Transverse colon (tissue), 4 donors: ENCODE measurements at regions not wholly inside any gene's neighbourhood (a gene's known extent, or its start where the extent isn't known, plus 50 kb on each side); places are given as distances from the start of the nearest gene placed in this dataset.

Experiments
- DNase-seq: peaks from one replicate; pipeline ENCODE4 v3.0.0-alpha.2; 2019
- H3K27ac ChIP-seq, 4 donors: fragments of 200-600 bp; sonication (generic); 2 replicates each; pipeline ENCODE4 v1.5.1; 2016 to 2018; ENCODE audit warnings: inconsistent platforms in 4 of 4
- H3K27me3 ChIP-seq: fragments of 200-600 bp; sonication (generic); 2 replicates; pipeline ENCODE4 v1.5.1; 2017; ENCODE audit warnings: inconsistent platforms
- H3K36me3 ChIP-seq, 4 donors: fragments of 200-600 bp; sonication (generic); 2 replicates each; pipeline ENCODE4 v1.5.1; 2017 to 2019; ENCODE audit warnings: inconsistent platforms in 4 of 4
- H3K4me1 ChIP-seq, 4 donors: fragments of 200-600 bp; sonication (generic); 2 replicates each; pipeline ENCODE4 v1.5.1; 2017 to 2020; ENCODE audit warnings: inconsistent platforms in 4 of 4
- H3K4me3 ChIP-seq, 4 donors: fragments of 200-600 bp; sonication (generic); 1 replicate in 1 of 4; 2 replicates in 3 of 4; pipeline versions ENCODE4 v1.5.1 to v1.6.1; 2017 to 2019; ENCODE audit warnings: inconsistent platforms in 4 of 4
- H3K9me3 ChIP-seq, 2 donors: fragments of 200-600 bp; sonication (generic); 2 replicates each; pipeline ENCODE4 v1.5.1; 2017 to 2019; ENCODE audit warnings: inconsistent platforms in 2 of 2
- CTCF ChIP-seq, 5 experiments: fragments of 200-600 bp in 3 of 5; fragments of 450-650 bp in 2 of 5; sonication (generic) in 3 of 5; IDR thresholded peaks; 1 replicate in 2 of 5; 2 replicates in 3 of 5; pipeline ENCODE4 v1.5.1; 2016 to 2017; ENCODE audit warnings: antibody characterized with exemption in 5 of 5, inconsistent platforms in 3 of 5, mild to moderate bottlenecking in 2 of 5, moderate library complexity in 1 of 5
- EP300 ChIP-seq: sonication (generic); formaldehyde crosslinking; IDR thresholded peaks from one replicate; pipeline ENCODE4 v1.6.1; 2017; ENCODE audit warnings: antibody characterized with exemption, low read depth
- POLR2A ChIP-seq: fragments of 450-650 bp; IDR thresholded peaks from one replicate; pipeline ENCODE4 v1.6.1; 2016; ENCODE audit warnings: antibody characterized with exemption, mild to moderate bottlenecking, moderate library complexity
- POLR2AphosphoS5 ChIP-seq, 3 donors: sonication (generic); formaldehyde crosslinking; IDR thresholded peaks; one replicate each; pipeline ENCODE4 v1.6.1; 2016; ENCODE audit warnings: antibody characterized with exemption in 3 of 3
- WGBS, 2 donors: methylation state at CpG; one replicate each; pipeline ENCODE4 v1.1.5; 2018; ENCODE audit warnings: low coverage in 1 of 2; 5-methylcytosine and 5-hydroxymethylcytosine counted together
- in situ Hi-C, 4 donors: fragments of 200-750 bp; cut with MboI; loops; one replicate each; pipeline versions ENCODE4 v1.15.0 to v1.15.1; 2017; ENCODE audit warnings: low sequenced_read_pairs in 3 of 4, low pct_ligation_motif_present in 1 of 4, low pct_unique_long_range_greater_than_20kb in 1 of 4
- intact Hi-C: fragments of 100-400 bp; cut with DNase I; formaldehyde crosslinking; loops from one replicate; pipeline ENCODE4 v1.15.1; 2023; ENCODE audit warnings: low total_unique reads

- H3K27ac ChIP-seq = peak overlapping the region in 1 of 4 donors; percentile 67
Observed at GRCh38 chr1:232695621-232696385, 65.9 kb upstream of the SIPA1L2 start.

GRCh38 chr1:232696466-232696865, 66.5 kb upstream of the SIPA1L2 start:
- Histone ChIP-seq H3K36me3 (no peaks in the 10 kb centered on the region), H3K27me3 (no peaks in the 10 kb centered on the region), H3K4me1 (peaks cover 0 to 23% (median under 1%) of the 10 kb centered on the region in 4 donors), H3K27ac (peak overlapping the region in 3 of 4 donors; percentile 60 to 74 (median 67)), H3K9me3 (no peaks in the 10 kb centered on the region), H3K4me3 (no peak overlapping the region)
- DNase-seq = no peak
- intact Hi-C loops (no loop called here), in situ Hi-C loops (no loop called here)
- WGBS, 2 donors = 80 to 89% methylated on average over 1 to 6 of the region's 6 CpGs
- TF ChIP-seq EP300 (no peak), CTCF (IDR thresholded peaks at IDR 0.05) (no peak), POLR2AphosphoS5 (IDR thresholded peaks at IDR 0.05) (no peak), POLR2A (no peak)

More at GRCh38 chr1:232695621-232696385, 65.9 kb upstream of the SIPA1L2 start:
- TF ChIP-seq CTCF (IDR thresholded peaks at IDR 0.05) = no peak
- TF ChIP-seq EP300 = no peak
- no peak for TF ChIP-seq POLR2A
- no peak for TF ChIP-seq POLR2AphosphoS5 (IDR thresholded peaks at IDR 0.05)
- Histone ChIP-seq H3K9me3 (no peaks in the 10 kb centered on the region), H3K27me3 (no peaks in the 10 kb centered on the region), H3K4me1 (peaks cover 0 to 29% (median 3%) of the 10 kb centered on the region in 4 donors), H3K36me3 (no peaks in the 10 kb centered on the region), H3K4me3 (no peak overlapping the region)
- intact Hi-C loops (no loop called here), in situ Hi-C loops (no loop called here)
- no peak for DNase-seq
- WGBS, 2 donors = 87 to 88% methylated on average over 2 to 5 of the region's 5 CpGs

DNA sequence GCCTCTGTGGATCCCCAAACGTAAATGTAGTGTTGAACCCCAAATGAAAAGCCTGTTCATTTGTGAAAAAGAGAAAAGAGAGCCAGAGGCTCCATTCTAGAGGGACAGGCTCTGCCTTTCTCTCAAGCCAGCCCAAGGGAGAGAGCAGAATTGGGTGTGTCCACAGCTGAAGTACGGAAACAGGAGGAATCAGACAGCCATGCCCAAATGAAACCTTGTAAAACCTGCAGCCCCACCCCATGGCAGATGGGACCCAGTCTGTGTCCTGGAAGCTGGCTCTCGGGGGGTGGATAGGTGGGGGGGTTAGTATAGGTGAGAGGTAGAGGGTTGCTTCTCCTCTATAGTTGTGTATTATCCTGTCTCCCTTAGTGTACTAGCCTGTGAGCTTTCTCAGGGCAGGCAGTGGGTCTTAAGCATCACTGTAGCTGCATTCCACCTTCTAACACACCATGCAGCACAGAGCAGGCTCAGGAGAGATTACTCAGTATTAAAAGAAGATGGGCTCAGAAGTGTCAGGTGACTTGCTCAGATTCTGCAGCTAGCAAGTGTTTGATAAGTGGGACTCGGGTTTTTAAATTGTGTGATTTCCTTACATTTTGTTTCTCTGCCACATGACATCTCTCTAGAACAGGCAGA, 67.4 kb upstream of the SIPA1L2 start:
- no peaks in the 10 kb centered on the region for H3K36me3 ChIP-seq
- no peaks in the 10 kb centered on the region for H3K27me3 ChIP-seq
- no peaks in the 10 kb centered on the region for H3K9me3 ChIP-seq
- DNase-seq = peak; percentile 60
- TF ChIP-seq POLR2A (no peak), EP300 (no peak), POLR2AphosphoS5 (IDR thresholded peaks at IDR 0.05) (no peak), CTCF (IDR thresholded peaks at IDR 0.05) (no peak)
- H3K27ac ChIP-seq = peak overlapping the region; percentile 48 to 74 (median 64)
- H3K4me3 ChIP-seq = no peak overlapping the region
- intact Hi-C loops = no loop called here
- in situ Hi-C loops = no loop called here
- peaks cover 0 to 20% (median 0%) of the 10 kb centered on the region in 4 donors for H3K4me1 ChIP-seq
- WGBS, 2 donors = 53 to 100% methylated on average over 1 to 4 of the region's 4 CpGs

DNA sequence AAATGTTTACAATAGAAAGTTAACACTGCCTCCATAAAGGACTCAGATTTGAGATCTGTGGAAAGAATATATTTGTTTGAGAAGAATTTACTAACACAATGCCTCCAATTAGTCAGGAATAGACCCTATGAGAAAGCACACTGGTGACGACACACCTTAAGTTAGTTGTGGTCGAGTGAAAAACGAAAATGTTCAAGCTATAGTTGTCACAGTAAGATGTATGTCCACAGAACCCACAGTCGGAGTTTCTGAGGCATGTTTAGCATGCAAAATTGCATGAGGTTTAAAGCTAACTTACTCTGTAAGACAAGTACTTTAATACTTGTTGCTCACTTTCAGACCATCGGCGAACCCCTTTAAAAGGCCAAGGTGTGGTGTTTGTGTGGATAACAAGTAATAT, 69.9 kb upstream of the SIPA1L2 start:
- no peak for DNase-seq
- in situ Hi-C loops = no loop called here
- Histone ChIP-seq H3K4me3 (no peak overlapping the region), H3K27ac (no peak overlapping the region), H3K27me3 (no peaks in the 10 kb centered on the region), H3K4me1 (peaks cover 0 to 32% (median 7%) of the 10 kb centered on the region in 4 donors), H3K9me3 (no peaks in the 10 kb centered on the region), H3K36me3 (no peaks in the 10 kb centered on the region)
- 84 to 94% methylated on average over 6 of the region's 6 CpGs for WGBS, 2 donors
- intact Hi-C loops = no loop called here
- no peak for TF ChIP-seq CTCF (IDR thresholded peaks at IDR 0.05)
- no peak for TF ChIP-seq POLR2AphosphoS5 (IDR thresholded peaks at IDR 0.05)
- no peak for TF ChIP-seq POLR2A
- TF ChIP-seq EP300 = no peak
